CD4-positive, alpha-beta T cell treated with Interleukin-4 for 4 hours (primary cell): ENCODE measurements at regions not wholly inside any gene's neighbourhood (a gene's known extent, or its start where the extent isn't known, plus 50 kb on each side); places are given as distances from the start of the nearest gene placed in this dataset.

Source experiments
- DNase-seq: peaks from one replicate; pipeline ENCODE4 v3.0.0-alpha.2; 2020

DNA sequence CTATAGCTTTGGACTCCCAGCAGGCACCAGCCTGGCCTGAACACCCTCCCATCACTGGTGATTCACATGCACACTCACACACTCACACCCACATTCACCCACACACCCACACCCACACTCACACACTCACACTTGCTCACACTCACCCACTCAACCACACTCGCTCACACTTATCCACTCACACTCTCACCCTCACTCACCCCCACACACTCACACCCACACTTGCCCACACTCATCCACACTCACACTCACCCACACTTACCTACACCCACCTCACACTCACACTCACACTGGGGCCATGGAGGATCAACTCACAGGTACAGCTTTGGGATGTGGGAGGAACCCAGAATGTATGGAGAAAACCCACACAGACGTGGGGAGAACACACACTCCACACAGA is 548.2 kb upstream of the FAT1 start:
- DNase-seq = no peak

- DNase-seq = no peak
Measured at GRCh38 chr4:187274153-187274552, 550.5 kb upstream of the FAT1 start.

- DNase-seq = no peak
Measured at GRCh38 chr4:187276736-187277408, 553.2 kb upstream of the FAT1 start.

GRCh38 chr4:187283201-187283955 is 559.7 kb upstream of the FAT1 start:
- no peak for DNase-seq

DNA sequence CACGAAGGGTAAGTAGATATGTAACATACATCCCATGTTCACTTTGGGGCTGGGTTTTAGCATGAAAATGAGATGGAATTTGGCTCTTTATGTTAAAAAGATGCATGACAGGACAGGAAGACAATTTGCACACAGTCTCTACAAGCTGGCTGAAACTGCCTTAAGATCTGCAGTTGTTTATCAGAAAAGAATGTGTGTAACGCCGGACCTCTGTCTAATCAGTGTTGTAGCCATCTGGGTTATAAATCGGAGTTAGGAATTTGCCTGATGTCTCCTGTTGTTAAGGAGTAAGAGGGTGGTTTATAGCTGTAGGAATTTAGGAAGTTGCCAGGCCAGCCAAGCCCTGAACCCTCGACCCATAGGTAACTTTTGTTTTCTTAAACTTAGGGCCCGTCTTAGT is 562.9 kb upstream of the FAT1 start:
- no peak for DNase-seq

DNA sequence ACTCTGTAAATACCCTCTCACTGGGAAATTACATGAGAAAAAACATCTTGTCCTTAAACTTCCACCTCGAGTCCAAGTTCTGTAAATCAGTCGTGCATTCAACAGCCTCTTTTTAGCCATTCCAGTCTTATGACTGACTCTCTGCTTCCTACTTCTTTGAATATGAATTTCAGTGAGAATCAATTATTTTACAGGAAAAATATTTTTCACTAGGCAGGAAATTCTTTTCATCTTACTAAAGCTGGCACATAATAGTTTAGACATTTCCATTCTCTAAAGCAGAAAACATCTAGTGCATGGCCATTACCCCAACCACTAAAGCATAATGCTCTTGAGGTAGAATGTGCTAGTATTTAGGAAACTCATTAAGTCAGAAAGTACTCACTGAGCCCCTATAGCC is 565.7 kb upstream of the FAT1 start:
- DNase-seq = no peak

- DNase-seq = no peak
Measured at GRCh38 chr4:187294861-187295260, 571.2 kb upstream of the FAT1 start.

DNA sequence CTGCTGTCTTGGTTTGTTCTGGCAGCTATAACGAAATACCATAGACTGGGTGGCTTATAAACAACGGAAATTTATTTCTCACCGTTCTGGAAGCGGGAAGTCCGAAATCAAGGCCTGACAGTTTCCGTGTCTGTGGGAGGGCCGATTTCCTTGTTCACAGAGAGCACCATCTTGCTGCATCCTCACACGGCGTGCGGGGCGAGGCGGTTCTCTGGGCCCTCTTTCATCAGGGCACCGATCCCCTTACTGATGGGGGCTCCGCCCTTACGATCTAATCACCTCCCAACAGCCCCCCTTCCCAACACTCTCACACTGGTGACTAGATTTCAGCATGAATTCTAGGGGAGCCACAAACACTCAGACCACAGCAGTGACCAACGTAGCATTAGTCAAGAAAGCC is 578.3 kb upstream of the FAT1 start:
- no peak for DNase-seq

- no peak for DNase-seq
Measured at GRCh38 chr4:187302457-187303150, 578.9 kb upstream of the FAT1 start.

DNA sequence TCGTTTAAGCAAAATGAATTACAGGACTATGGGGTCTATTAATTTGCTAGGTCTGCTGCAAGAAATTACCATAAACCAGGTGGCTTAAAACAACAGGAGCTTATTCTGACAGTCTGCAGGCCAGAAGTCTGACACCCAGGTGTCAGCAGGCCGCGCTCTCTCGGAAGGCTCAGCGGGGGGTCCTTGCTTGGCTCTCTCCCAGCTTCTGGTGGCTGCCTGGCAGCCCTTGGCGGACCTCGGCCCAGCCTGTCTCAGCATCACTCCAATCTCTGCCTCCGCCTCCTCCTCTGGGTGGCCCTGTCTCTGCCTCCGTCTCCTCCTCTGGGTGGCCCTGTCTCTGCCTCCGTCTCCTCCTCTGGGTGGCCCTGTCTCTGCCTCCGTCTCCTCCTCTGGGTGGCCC is 580.5 kb upstream of the FAT1 start:
- no peak for DNase-seq

DNA sequence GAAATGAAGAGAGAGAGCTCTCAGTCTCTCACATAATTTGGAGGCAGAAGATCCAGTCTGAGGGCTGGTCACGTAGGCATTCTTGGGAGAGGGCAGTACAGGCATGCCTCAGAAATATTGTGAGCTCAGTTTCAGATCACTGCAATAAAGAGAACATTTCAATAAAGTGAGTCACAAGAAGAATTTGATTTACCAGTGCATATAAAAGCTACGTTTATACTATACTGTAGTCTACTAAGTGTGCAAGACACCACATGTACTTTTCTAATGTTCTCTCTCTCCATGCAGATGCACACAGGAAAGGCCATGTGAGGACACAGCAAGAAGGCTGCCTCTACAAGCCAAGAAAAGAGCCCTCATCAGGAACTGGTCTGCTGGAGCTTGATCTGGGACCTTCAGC is 583.5 kb upstream of the FAT1 start:
- DNase-seq = no peak

DNA sequence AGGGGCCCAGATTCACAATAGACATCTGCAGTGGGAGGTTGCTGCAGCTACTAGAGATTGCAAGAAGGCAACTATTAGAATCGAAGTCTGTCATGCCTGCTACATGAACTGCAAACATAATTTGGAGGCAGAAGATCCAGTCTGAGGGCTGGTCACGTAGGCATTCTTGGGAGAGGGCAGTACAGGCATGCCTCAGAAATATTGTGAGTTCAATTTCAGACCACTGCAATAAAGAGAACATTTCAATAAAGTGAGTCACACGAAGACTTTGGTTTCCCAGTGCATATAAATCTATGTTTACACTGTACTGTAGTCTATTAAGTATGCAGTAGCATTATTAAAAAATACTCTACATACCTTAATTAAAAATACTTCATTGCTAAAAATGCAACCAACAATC is 585.8 kb upstream of the FAT1 start:
- DNase-seq = no peak

GRCh38 chr4:187312299-187312698 is 588.6 kb upstream of the FAT1 start:
- DNase-seq = no peak

GRCh38 chr4:187317799-187318198 is 594.1 kb upstream of the FAT1 start:
- DNase-seq = no peak

DNA sequence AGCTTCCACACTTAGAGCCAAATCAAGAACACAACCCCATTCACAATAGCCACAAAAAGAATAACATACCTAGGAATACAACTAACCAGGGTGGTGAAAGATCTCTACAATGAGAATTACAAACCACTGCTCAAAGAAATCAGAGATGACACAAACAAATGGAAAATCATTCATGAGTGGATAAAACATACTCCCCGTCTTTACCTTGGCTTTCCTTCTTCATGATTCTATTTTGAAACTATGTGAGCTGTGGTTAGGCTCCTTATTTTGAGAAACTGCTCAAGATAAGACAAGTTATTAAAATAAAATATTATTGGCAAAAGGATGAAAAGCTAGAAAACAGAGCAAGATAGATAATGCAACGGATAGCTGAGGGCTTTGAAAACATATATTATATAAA is 598.1 kb upstream of the FAT1 start:
- DNase-seq = no peak

GRCh38 chr4:187332141-187332540 is 608.5 kb upstream of the FAT1 start:
- no peak for DNase-seq

DNA sequence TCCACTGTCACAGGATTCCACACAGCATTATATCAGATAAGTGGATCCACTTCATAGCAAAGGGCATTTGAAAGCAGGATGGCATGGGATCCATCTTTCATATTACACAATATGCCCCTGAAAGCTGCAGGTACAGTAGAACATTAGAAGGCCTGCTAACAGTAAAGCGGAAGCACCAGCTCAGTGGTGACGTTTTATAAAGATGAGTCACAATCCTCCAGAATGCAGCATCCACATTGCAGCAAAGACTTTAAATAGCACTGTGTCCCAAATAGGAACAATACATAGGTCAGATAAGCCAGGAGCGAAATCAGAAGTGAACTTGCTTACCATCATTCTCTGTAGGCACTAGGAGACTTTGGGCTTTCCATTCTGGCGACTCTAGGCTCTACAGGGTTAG is 609.5 kb upstream of the FAT1 start:
- no peak for DNase-seq

DNA sequence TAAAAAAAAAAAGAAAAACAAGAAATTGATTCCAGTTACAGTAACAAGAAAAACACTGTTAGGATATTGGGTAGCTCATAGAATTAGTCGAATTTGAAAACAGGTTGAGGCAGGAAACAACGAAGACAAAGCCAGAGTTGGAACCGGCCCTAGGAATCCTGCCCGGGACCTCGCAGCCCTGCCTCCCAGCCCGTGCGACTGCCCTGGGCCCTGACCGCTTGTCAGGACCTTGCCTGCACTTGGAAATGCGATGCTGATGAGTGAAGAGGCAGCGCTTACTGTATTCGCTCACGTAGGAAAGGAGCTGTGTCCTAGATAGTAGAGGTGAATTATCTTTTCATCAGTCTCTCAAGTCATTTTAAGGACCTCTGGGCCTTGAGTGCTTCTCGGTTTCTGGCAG is 611.7 kb upstream of the FAT1 start:
- no peak for DNase-seq

GRCh38 chr4:187354740-187355139 is 631.1 kb upstream of the FAT1 start:
- no peak for DNase-seq

- DNase-seq = no peak
Measured at GRCh38 chr4:187357045-187357643, 633.5 kb upstream of the FAT1 start.

- no peak for DNase-seq
Measured at GRCh38 chr4:187357821-187358220, 634.2 kb upstream of the FAT1 start.

DNA sequence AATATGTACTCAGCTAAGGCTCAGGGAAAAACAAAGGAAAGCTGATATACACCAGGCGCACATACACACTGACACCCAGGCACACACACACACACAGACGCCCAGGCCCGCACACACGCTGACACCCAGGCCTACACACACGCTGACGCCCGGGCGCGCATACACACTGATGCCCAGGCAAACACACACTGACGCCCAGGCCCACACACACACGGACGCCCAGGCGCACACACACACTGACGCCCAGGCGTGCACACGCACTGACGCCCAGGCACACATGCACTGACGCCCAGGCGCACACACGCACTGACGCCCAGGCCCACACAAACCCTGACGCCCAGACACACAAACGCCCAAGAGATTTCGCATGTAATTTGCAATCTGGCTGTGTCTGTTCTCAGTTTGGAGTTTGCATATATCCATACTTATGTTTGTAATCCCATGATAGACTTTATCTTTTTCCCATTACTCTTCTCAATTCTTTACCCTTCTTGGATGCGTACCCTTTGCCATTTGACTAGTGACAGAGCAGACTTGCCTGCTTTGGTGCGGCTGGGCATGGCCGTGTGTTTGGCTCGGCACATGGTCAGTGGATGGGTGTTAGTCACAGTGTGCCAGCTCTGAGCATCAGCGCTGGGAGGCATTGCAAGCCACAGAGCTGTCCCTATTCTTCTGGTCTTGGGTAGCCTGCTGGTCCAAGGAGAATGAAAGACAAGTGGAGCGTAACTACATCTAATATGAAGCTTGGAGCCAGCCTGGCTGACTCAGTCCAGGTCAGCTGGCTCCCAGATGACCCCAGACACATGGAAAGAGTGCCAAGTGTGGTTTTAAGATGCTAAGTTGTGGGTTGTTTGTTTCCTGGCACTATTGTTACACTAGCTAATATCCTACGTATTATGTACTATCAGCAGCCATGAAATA is 632.4 kb upstream of the ZFP42 start:
- no peak for DNase-seq

- no peak for DNase-seq
Measured at GRCh38 chr4:187364401-187364800, 631.2 kb upstream of the ZFP42 start.
